K562 (cell line): ENCODE measurements at regions not wholly inside any gene's neighbourhood (a gene's known extent, or its start where the extent isn't known, plus 50 kb on each side); places are given as distances from the start of the nearest gene placed in this dataset.

Source experiments
- CTCF ChIP-seq, 3 experiments: IDR thresholded peaks in 2 of 3; conservative IDR thresholded peaks in 1 of 3; 2 replicates each; pipeline ENCODE4 v1.5.1; 2011 to 2012; ENCODE audit warnings: low read length in 3 of 3, mild to moderate bottlenecking in 3 of 3, control low read depth in 2 of 3, improper control_type of control experiment in 1 of 3, inconsistent platforms in 1 of 3, low read depth in 1 of 3, mixed read lengths in 1 of 3, moderate library complexity in 1 of 3; ENCODE audit not compliant: insufficient read depth in 2 of 3
- GATA2 ChIP-seq: sonication (generic); formaldehyde crosslinking; IDR thresholded peaks from 2 replicates; pipeline ENCODE4 v1.4.0; 2020; ENCODE audit warnings: mild to moderate bottlenecking, missing genetic modification reagents
- HNRNPUL1 ChIP-seq: fragments of 200-400 bp; formaldehyde crosslinking; IDR thresholded peaks from 2 replicates; pipeline ENCODE4 v1.6.1; 2017; ENCODE audit warnings: low read length
- IRF2 ChIP-seq: sonication (generic); formaldehyde crosslinking; IDR thresholded peaks from 2 replicates; pipeline ENCODE4 v1.8.1; 2022; ENCODE audit warnings: mild to moderate bottlenecking, missing genetic modification reagents
- JUNB ChIP-seq: fragments of 450-650 bp; formaldehyde crosslinking; conservative IDR thresholded peaks from 2 replicates; pipeline ENCODE4 v1.4.0; 2020; ENCODE audit warnings: mild to moderate bottlenecking
- POLR3A ChIP-seq: IDR thresholded peaks from 2 replicates; pipeline ENCODE4 v1.6.1; 2011; ENCODE audit warnings: borderline replicate concordance, mild to moderate bottlenecking, moderate library complexity; ENCODE audit not compliant: insufficient read length, insufficient read depth; ENCODE audit errors: extremely low read depth
- RAD21 ChIP-seq, 2 experiments: fragments of 250-450 bp in 1 of 2; fragments of 450-650 bp in 1 of 2; sonication (Bioruptor Pico) in 1 of 2; formaldehyde crosslinking in 1 of 2; IDR thresholded peaks in 1 of 2; conservative IDR thresholded peaks in 1 of 2; 2 replicates each; pipeline versions ENCODE4 v1.4.0 to v1.8.0; 2020 to 2022; ENCODE audit warnings: mild to moderate bottlenecking in 2 of 2, moderate library complexity in 1 of 2
- SUPT5H ChIP-seq: fragments of 450-650 bp; IDR thresholded peaks from 2 replicates; pipeline ENCODE4 v1.6.1; 2016
- YY1 ChIP-seq, 3 experiments: IDR thresholded peaks; 2 replicates each; pipeline ENCODE4 v1.6.1; 2011; ENCODE audit warnings: low read length in 2 of 3, mild to moderate bottlenecking in 2 of 3, moderate library complexity in 2 of 3, borderline replicate concordance in 1 of 3, control low read depth in 1 of 3, low read depth in 1 of 3; ENCODE audit not compliant: insufficient read depth in 3 of 3, insufficient replicate concordance in 2 of 3, control insufficient read depth in 1 of 3, insufficient read length in 1 of 3; ENCODE audit errors: extremely low read depth in 1 of 3
- ZBTB49 ChIP-seq: sonication (generic); formaldehyde crosslinking; IDR thresholded peaks from 2 replicates; pipeline ENCODE4 v1.8.0; 2022; ENCODE audit warnings: missing genetic modification reagents, mild to moderate bottlenecking, borderline replicate concordance
- ZNF124 ChIP-seq: sonication (generic); formaldehyde crosslinking; IDR thresholded peaks from 2 replicates; pipeline ENCODE4 v1.8.1; 2022; ENCODE audit warnings: missing genetic modification reagents
- TF ChIP-seq, protein P1 (sequence below): sonication (generic); formaldehyde crosslinking; IDR thresholded peaks from 2 replicates; pipeline ENCODE4 v1.8.1; 2023; ENCODE audit warnings: mild to moderate bottlenecking, missing genetic modification reagents
- TF ChIP-seq, protein P2 (sequence below): sonication (generic); formaldehyde crosslinking; IDR thresholded peaks from 2 replicates; pipeline ENCODE4 v1.8.0; 2022; ENCODE audit warnings: mild to moderate bottlenecking, low read depth, missing genetic modification reagents

DNA sequence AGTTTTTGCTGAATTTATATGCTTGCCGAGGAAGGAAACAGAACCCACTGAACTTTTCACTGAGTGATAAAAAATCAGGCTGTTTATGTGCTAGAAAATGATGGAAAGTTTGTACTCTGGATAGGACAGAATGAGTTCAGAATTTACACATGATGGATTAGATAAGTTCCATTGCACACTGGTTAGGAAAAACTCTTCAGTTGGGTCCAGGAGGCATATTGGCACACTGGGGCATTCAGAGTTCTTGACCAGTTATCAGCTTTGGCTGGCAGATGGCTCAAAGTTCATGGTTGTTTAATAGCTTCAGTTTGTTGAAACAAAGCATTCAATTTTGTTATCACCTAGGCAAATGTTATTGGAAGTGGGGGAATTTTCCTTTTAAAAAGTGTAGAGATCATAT is 613.3 kb upstream of the SYNCRIP start:
- TF ChIP-seq CTCF (IDR thresholded peaks at IDR 0.05 in 2 of 3, conservative IDR thresholded peaks at IDR 0.05 in 1 of 3; ENCODE audit: insufficient read depth in 2 of 3, low read depth in 1 of 3, low read length in 3 of 3), result no peak
- TF ChIP-seq GATA2 (CRISPR knock-in tag), result no peak
- TF ChIP-seq, protein P1, sequence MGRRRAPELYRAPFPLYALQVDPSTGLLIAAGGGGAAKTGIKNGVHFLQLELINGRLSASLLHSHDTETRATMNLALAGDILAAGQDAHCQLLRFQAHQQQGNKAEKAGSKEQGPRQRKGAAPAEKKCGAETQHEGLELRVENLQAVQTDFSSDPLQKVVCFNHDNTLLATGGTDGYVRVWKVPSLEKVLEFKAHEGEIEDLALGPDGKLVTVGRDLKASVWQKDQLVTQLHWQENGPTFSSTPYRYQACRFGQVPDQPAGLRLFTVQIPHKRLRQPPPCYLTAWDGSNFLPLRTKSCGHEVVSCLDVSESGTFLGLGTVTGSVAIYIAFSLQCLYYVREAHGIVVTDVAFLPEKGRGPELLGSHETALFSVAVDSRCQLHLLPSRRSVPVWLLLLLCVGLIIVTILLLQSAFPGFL (CRISPR knock-in tag), result no peak
- no peak for TF ChIP-seq POLR3A
- TF ChIP-seq, protein P2, sequence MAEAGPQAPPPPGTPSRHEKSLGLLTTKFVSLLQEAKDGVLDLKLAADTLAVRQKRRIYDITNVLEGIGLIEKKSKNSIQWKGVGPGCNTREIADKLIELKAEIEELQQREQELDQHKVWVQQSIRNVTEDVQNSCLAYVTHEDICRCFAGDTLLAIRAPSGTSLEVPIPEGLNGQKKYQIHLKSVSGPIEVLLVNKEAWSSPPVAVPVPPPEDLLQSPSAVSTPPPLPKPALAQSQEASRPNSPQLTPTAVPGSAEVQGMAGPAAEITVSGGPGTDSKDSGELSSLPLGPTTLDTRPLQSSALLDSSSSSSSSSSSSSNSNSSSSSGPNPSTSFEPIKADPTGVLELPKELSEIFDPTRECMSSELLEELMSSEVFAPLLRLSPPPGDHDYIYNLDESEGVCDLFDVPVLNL (CRISPR knock-in tag), result no peak
- TF ChIP-seq IRF2 (CRISPR knock-in tag), result no peak
- TF ChIP-seq YY1 (IDR thresholded peaks at IDR 0.05; ENCODE audit: borderline replicate concordance in 1 of 3, control insufficient read depth in 1 of 3, extremely low read depth in 1 of 3, insufficient read depth in 3 of 3, insufficient read length in 1 of 3, insufficient replicate concordance in 2 of 3, low read depth in 1 of 3, low read length in 2 of 3), result no peak
- TF ChIP-seq RAD21 (CRISPR knock-in tag; conservative IDR thresholded peaks at IDR 0.05 in 1 of 2, IDR thresholded peaks at IDR 0.05 in 1 of 2), result no peak
- TF ChIP-seq SUPT5H, result no peak
- TF ChIP-seq ZNF124 (CRISPR knock-in tag), result no peak
- TF ChIP-seq JUNB (CRISPR knock-in tag), result no peak
- no peak for TF ChIP-seq ZBTB49 (CRISPR knock-in tag)
- no peak for TF ChIP-seq HNRNPUL1
